H1 (cell line): ENCODE measurements at regions not wholly inside any gene's neighbourhood (a gene's known extent, or its start where the extent isn't known, plus 50 kb on each side); places are given as distances from the start of the nearest gene placed in this dataset.

Experiments
- CHD7 ChIP-seq: fragments of 300-600 bp; sonication (generic); IDR thresholded peaks from 2 replicates; pipeline ENCODE4 v1.7.1; 2012; ENCODE audit warnings: low read length, moderate library complexity, mild to moderate bottlenecking, inconsistent platforms; ENCODE audit not compliant: insufficient replicate concordance
- GABPA ChIP-seq: IDR thresholded peaks from 2 replicates; pipeline ENCODE4 v1.6.1; 2011; ENCODE audit warnings: mild to moderate bottlenecking, low read length, moderate library complexity, borderline replicate concordance; ENCODE audit not compliant: insufficient read depth
- HDAC2 ChIP-seq, 2 experiments: fragments of 300-600 bp in 1 of 2; sonication (generic) in 1 of 2; IDR thresholded peaks; 2 replicates each; pipeline ENCODE4 v1.6.1; 2011 to 2012; ENCODE audit warnings: low read depth in 2 of 2, low read length in 2 of 2, mild to moderate bottlenecking in 2 of 2, moderate library complexity in 2 of 2, borderline replicate concordance in 1 of 2, inconsistent platforms in 1 of 2
- HDAC6 ChIP-seq: IDR thresholded peaks from one replicate; pipeline ENCODE4 v1.7.1; 2012; ENCODE audit warnings: low read depth, mild to moderate bottlenecking, inconsistent platforms, low read length, moderate library complexity
- NANOG ChIP-seq: IDR thresholded peaks from 2 replicates; pipeline ENCODE4 v1.6.1; 2011; ENCODE audit warnings: low read length, low read depth, mild to moderate bottlenecking, inconsistent platforms; ENCODE audit not compliant: insufficient read depth, poor library complexity, severe bottlenecking
- POU5F1 ChIP-seq: IDR thresholded peaks from 2 replicates; pipeline ENCODE4 v1.6.1; 2011; ENCODE audit warnings: low read depth, mild to moderate bottlenecking, low read length, moderate library complexity
- RNF2 ChIP-seq: fragments of 200-900, 300-1000 bp; sonication (generic); IDR thresholded peaks from 2 replicates; pipeline ENCODE4 v1.7.1; 2016; ENCODE audit warnings: borderline replicate concordance, low read depth, mild to moderate bottlenecking, antibody characterized with exemption, low read length; ENCODE audit not compliant: poor library complexity, severe bottlenecking; ENCODE audit errors: missing control alignments

DNA sequence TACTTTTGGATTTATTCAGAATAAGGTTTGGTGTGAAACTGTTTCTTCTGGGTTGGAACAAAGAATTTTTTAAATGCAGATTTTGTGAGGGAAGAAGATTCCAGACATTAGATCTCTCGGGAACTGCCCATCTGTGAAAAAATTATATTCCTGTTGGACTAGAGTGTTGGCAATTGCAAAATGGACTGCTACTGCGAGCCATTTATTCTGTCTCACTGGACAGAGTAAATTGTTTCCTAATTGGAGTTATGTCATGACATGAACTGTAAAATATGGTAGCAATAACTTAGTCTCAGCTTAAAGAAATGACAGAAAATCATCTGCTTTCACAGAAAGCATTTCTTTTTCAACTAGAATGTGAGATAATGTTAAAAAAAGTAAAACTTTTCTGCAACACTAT is 86.0 kb upstream of the MYCBP2 start (continued):
- TF ChIP-seq HDAC2 (IDR thresholded peaks at IDR 0.05; ENCODE audit: borderline replicate concordance in 1 of 2, low read depth in 2 of 2, low read length in 2 of 2), result no peak
- no peak for TF ChIP-seq GABPA
- no peak for TF ChIP-seq POU5F1
- no peak for TF ChIP-seq NANOG
- TF ChIP-seq HDAC6, result no peak
- no peak for TF ChIP-seq CHD7
- no peak for TF ChIP-seq RNF2
